Small intestine (tissue), 7 donors: ENCODE measurements at regions not wholly inside any gene's neighbourhood (a gene's known extent, or its start where the extent isn't known, plus 50 kb on each side); places are given as distances from the start of the nearest gene placed in this dataset.

Experiments used
- DNase-seq, 2 donors: peaks; one replicate each; pipeline versions ENCODE4 v3.0.0 to v3.0.0-alpha.2; 2013
- FAIRE-seq: peaks from 2 replicates; lab custom pipeline; 2012; peaks lifted over from hg19 to GRCh38; lab: Jason Lieb, UNC
- H3K27ac ChIP-seq, 3 donors: one replicate each; pipeline ENCODE4 v1.5.1; 2013; ENCODE audit warnings: low read length in 2 of 3, mild to moderate bottlenecking in 2 of 3, control low read depth in 1 of 3, inconsistent platforms in 1 of 3, low read depth in 1 of 3, moderate library complexity in 1 of 3
- H3K27me3 ChIP-seq, 3 donors: one replicate each; pipeline ENCODE4 v1.6.1; 2013; ENCODE audit warnings: low read length in 3 of 3, inconsistent platforms in 1 of 3; ENCODE audit not compliant: control insufficient read depth in 3 of 3, insufficient read depth in 3 of 3
- H3K36me3 ChIP-seq, 3 donors: one replicate each; pipeline ENCODE4 v1.6.1; 2013; ENCODE audit warnings: low read length in 3 of 3, inconsistent platforms in 1 of 3, low read depth in 1 of 3, mild to moderate bottlenecking in 1 of 3, moderate library complexity in 1 of 3; ENCODE audit not compliant: control insufficient read depth in 3 of 3, insufficient read depth in 2 of 3
- H3K4me1 ChIP-seq, 3 donors: one replicate each; pipeline ENCODE4 v1.6.1; 2013; ENCODE audit warnings: low read length in 2 of 3, inconsistent platforms in 1 of 3, low read depth in 1 of 3, mild to moderate bottlenecking in 1 of 3, moderate library complexity in 1 of 3; ENCODE audit not compliant: control insufficient read depth in 3 of 3, insufficient read depth in 2 of 3
- H3K4me3 ChIP-seq, 3 donors: one replicate each; pipeline ENCODE4 v1.5.1; 2013; ENCODE audit warnings: low read length in 3 of 3, control low read depth in 1 of 3, inconsistent platforms in 1 of 3, low read depth in 1 of 3, mild to moderate bottlenecking in 1 of 3, moderate library complexity in 1 of 3
- H3K9me3 ChIP-seq, 2 donors: one replicate each; pipeline ENCODE4 v1.6.1; 2013; ENCODE audit warnings: low read depth in 1 of 2, low read length in 1 of 2; ENCODE audit not compliant: control insufficient read depth in 2 of 2, insufficient read depth in 1 of 2
- WGBS, 3 donors: extraction: QIAGEN DNeasy Blood & Tissue Kit; methylation state at CpG; one replicate each; pipeline ENCODE4 v1.1.7; 2013; 5-methylcytosine and 5-hydroxymethylcytosine counted together
- donor health status: healthy with polysubstance abuse.
- donor health status: control.
- donor health status: control.
- donor health status: Bipolar disorder and iron deficiency.
- donor health status: healthy.

GRCh38 chr19:29402563-29402962 lies 123.2 kb upstream of the VSTM2B start:
- WGBS, 3 donors, result 80 to 81% (median 80%) methylated on average over 4 to 6 of the region's 6 CpGs
- H3K4me1 ChIP-seq, result no peaks in the 10 kb centered on the region
- H3K27me3 ChIP-seq, result peaks cover 0 to under 1% (median 0%) of the 10 kb centered on the region in 3 donors
- no peak overlapping the region for H3K27ac ChIP-seq
- H3K4me3 ChIP-seq, result no peak overlapping the region
- H3K36me3 ChIP-seq, result no peaks in the 10 kb centered on the region
- no peaks in the 10 kb centered on the region for H3K9me3 ChIP-seq
- DNase-seq (no peak), FAIRE-seq (no peak)

DNA sequence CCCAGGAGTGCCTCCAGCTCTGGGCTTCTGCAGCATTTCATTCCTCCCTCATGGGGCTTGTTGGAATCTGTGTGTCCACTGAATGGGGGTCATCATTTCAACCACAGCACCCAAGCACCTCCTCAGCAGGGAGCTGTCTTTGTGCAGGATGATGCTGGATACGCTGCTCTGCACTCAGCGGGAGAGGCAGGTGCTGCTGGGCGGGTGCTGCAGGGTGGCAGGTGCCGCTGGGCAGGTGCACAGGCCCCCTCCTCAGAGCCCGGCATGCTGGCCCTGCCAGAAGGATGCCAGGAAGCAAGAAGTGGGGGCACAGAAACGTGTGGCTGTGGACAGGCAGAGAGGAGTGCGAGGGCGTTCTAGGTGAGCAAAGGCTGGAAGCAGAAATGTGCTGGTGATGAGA lies 121.8 kb upstream of the VSTM2B start:
- H3K4me3 ChIP-seq, result no peak overlapping the region
- H3K27ac ChIP-seq, result no peak overlapping the region
- FAIRE-seq (no peak), DNase-seq (no peak)
- H3K4me1 ChIP-seq, result no peaks in the 10 kb centered on the region
- peaks cover 0 to 2% (median 0%) of the 10 kb centered on the region in 3 donors for H3K27me3 ChIP-seq
- H3K9me3 ChIP-seq, result no peaks in the 10 kb centered on the region
- WGBS, 3 donors, result 72 to 80% (median 80%) methylated on average over 8 of the region's 8 CpGs
- no peaks in the 10 kb centered on the region for H3K36me3 ChIP-seq

DNA sequence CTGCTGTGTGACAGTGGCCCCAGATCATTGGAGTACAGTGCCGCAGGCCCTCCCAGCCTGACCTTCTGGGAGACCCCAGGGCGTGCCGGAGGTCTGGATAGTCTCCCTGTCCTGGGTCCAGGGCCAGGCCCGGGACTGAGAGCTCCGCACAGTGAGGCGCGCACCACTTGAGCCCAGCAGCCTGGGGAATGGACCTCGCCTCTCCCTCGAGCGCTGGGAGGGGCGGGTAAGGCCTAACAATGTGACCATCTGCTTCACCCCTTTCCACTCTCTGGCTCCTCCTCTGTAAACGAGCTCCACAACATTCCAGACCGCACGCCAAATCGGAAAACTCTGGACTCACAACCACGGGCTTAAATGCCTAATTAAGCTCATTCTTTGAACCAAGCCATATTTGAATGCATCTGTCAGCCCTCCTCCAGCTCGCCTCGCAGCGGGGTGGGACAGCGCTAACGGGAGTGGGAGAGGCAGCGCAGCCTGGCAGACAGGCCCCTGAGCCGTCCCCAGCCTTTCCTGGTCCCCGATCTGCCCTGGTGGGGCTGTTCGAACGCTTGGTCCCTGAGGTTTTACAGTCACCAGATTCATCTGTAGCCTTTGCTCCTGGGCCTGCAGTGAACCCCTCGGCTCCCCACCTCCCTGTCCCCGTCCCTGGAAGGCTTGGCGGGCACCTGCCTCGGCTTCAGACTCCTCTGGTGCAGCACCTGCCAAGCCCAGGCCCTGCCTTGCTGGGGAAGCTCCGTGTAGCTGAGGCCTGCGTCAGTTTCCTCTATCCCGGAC lies 120.7 kb upstream of the VSTM2B start:
- FAIRE-seq (no peak), DNase-seq (peak in 1 of 2 donors; percentile 19)
- Histone ChIP-seq H3K9me3 (no peaks in the 10 kb centered on the region), H3K27me3 (peaks cover 0 to 2% (median 0%) of the 10 kb centered on the region in 3 donors), H3K36me3 (no peaks in the 10 kb centered on the region), H3K27ac (peak overlapping the region in 1 of 3 donors; percentile 32), H3K4me1 (no peaks in the 10 kb centered on the region), H3K4me3 (no peak overlapping the region)
- 14 to 19% (median 16%) methylated on average over 33 of the region's 33 CpGs for WGBS, 3 donors

DNA sequence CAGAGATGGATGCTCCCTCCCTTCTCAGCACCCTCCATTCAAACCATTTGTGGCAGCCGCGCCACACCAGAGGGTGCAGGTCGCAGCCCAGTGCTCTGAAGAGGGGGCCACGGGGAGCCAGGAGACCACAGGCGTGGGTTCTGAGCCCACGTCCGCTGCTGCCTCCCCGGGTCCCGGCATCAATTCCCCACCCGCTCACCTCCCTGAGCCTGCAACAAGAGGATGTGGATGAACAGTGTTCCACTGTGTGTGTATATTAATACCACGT lies 120.1 kb upstream of the VSTM2B start:
- H3K9me3 ChIP-seq, result no peaks in the 10 kb centered on the region
- DNase-seq (no peak), FAIRE-seq (no peak)
- H3K27ac ChIP-seq, result peak overlapping the region in 1 of 3 donors; percentile 32
- peaks cover 0 to 2% (median 0%) of the 10 kb centered on the region in 3 donors for H3K27me3 ChIP-seq
- no peak overlapping the region for H3K4me3 ChIP-seq
- WGBS, 3 donors, result 74 to 76% (median 75%) methylated on average over 11 of the region's 11 CpGs
- H3K4me1 ChIP-seq, result no peaks in the 10 kb centered on the region
- H3K36me3 ChIP-seq, result no peaks in the 10 kb centered on the region

DNA sequence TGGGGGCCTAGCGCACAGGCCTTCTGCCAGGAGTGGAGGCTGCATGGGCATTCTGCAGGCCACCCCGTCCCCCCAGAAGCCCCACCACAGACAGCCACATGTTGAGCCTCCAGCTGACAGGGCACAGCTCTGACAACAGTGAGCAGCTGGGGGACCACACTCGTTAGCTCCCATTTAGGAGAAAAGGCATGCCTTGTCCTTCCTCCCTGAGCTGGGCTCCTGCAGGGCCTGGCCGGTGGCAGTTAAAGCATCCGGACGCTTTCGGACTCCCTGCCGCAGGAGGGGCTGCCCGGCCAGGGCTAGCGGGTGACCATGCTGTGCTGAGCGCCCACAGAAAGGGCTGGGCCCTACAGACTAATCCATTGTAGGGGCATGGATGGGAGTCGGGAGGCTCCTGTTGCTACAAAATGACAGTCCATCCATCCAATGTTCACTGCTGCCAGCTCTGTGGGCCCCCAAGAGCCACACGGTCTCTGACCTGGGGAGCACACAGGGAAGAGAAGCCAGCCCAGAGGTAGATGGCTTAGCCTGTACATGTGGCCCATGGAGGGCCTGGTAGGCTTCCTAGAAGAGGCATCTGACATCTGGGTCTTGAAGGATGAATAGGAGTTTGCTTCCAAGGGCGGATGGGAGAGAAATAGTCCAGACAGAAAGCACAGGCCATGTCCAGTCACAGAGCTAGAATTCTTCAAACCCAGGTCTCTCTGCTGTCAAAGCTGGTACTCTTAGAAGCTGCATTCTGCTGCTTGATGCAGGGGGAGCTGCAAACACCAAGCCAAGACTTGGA lies 116.5 kb upstream of the VSTM2B start:
- DNase-seq (no peak), FAIRE-seq (no peak)
- H3K27me3 ChIP-seq, result peaks cover 0 to 2% (median 0%) of the 10 kb centered on the region in 3 donors
- no peaks in the 10 kb centered on the region for H3K9me3 ChIP-seq
- WGBS, 3 donors, result 80 to 85% (median 83%) methylated on average over 13 to 14 of the region's 14 CpGs
- no peaks in the 10 kb centered on the region for H3K4me1 ChIP-seq
- no peaks in the 10 kb centered on the region for H3K36me3 ChIP-seq
- H3K4me3 ChIP-seq, result no peak overlapping the region
- no peak overlapping the region for H3K27ac ChIP-seq

DNA sequence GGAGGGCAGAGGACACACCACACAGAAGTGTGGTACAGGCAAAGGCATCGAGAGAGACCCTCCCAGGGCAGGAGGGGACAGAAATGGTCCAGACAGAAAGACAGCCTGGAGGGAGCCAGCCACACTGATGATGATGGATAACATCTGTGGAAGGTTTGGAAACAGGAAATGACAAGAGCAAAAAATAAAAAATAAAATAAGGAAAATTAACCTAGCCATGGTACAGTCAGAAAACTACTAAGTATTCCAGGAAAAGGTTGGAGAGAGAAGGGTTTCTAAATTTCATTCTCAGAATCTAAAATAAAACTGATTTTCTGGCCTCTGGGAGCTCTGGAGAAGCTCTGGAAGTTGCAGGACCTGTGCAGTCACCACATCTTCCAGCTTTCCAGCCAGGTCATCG lies 115.2 kb upstream of the VSTM2B start:
- Histone ChIP-seq H3K27ac (peak overlapping the region in 1 of 3 donors; percentile 17), H3K4me1 (no peaks in the 10 kb centered on the region), H3K4me3 (no peak overlapping the region), H3K36me3 (no peaks in the 10 kb centered on the region), H3K9me3 (no peaks in the 10 kb centered on the region), H3K27me3 (peaks cover 0 to 2% (median 0%) of the 10 kb centered on the region in 3 donors)
- FAIRE-seq, result no peak
- WGBS, 3 donors, result 64 to 81% (median 67%) methylated on average over 2 of the region's 2 CpGs
- DNase-seq, result no peak

GRCh38 chr19:29411113-29411581 lies 114.6 kb upstream of the VSTM2B start:
- DNase-seq, result no peak
- WGBS, 3 donors, result 63 to 88% (median 85%) methylated on average over 17 of the region's 17 CpGs
- H3K27me3 ChIP-seq, result peaks cover 0 to 2% (median 0%) of the 10 kb centered on the region in 3 donors
- H3K9me3 ChIP-seq, result no peaks in the 10 kb centered on the region
- peak overlapping the region in 1 of 3 donors; percentile 17 for H3K27ac ChIP-seq
- no peak for FAIRE-seq
- no peaks in the 10 kb centered on the region for H3K36me3 ChIP-seq
- no peaks in the 10 kb centered on the region for H3K4me1 ChIP-seq
- H3K4me3 ChIP-seq, result no peak overlapping the region

DNA sequence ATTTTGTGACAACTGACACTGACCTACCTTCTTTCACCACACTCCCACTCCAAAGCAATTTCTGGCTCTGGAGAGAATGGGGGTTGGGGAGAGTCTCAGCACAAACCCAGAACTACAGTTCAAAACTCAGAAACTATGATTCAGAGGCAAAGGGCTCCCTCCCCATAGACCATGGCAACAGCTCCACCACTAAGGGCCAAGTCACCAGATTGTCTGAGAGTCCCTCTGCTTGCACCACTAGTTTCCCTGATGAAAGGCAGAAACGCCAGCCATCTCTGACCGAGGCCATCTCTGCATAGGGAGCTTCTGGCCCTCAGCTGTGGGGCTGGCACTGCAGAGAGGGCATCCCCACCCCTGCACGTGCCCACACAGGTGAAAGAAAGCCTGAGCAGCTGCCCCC lies 112.4 kb upstream of the VSTM2B start:
- no peak for FAIRE-seq
- DNase-seq, result no peak
- no peaks in the 10 kb centered on the region for H3K4me1 ChIP-seq
- no peak overlapping the region for H3K4me3 ChIP-seq
- WGBS, 3 donors, result 47 to 60% (median 54%) methylated on average over 3 of the region's 3 CpGs
- no peak overlapping the region for H3K27ac ChIP-seq
- no peaks in the 10 kb centered on the region for H3K27me3 ChIP-seq
- no peaks in the 10 kb centered on the region for H3K36me3 ChIP-seq
- H3K9me3 ChIP-seq, result no peaks in the 10 kb centered on the region
